GM12878 (cell line): ENCODE measurements at regions not wholly inside any gene's neighbourhood (a gene's known extent, or its start where the extent isn't known, plus 50 kb on each side); places are given as distances from the start of the nearest gene placed in this dataset.

Source experiments
- ATAC-seq: fragments of 200-7000 bp; cut with Tn5 transposase; 3 replicates; pipeline ENCODE4 v1.9.1; 2020; ENCODE audit warnings: mild to moderate bottlenecking, moderate library complexity
- BruUV-seq: library from RNA; stranded (reverse); fragments of 400-500 nt; replicated peaks from 2 replicates; lab custom pipeline; 2021; lab: Mats Ljungman, UMichigan
- CTCF ChIA-PET: fragments of 300-600 bp; sonication (Branson Sonifier 250); formaldehyde crosslinking; extraction: SDS; loops from one replicate; lab custom pipeline; 2021; ENCODE audit warnings: inconsistent platforms; lab: Yijun Ruan, JAX
- POLR2A ChIA-PET: fragments of 350-600 bp; formaldehyde crosslinking; extraction: SDS; loops from one replicate; lab custom pipeline; 2021; ENCODE audit warnings: inconsistent platforms; lab: Charles Lee
- RAD21 ChIA-PET: fragments of 300-600 bp; sonication (Branson Sonifier 250); formaldehyde crosslinking; loops from one replicate; lab custom pipeline; 2023; ENCODE audit warnings: antibody characterized with exemption; ENCODE audit not compliant: unreplicated experiment; lab: Charles Lee
- SMC1A ChIA-PET: fragments of 300-600 bp; sonication (Branson Sonifier 250); formaldehyde crosslinking; loops from one replicate; lab custom pipeline; 2023; ENCODE audit not compliant: unreplicated experiment, uncharacterized antibody; lab: Charles Lee
- DNase-seq: peaks from one replicate; pipeline ENCODE4 v3.0.0-alpha.2; 2011; ENCODE audit warnings: low read depth, low spot score
- FAIRE-seq: peaks from 3 replicates; lab custom pipeline; 2011; peaks lifted over from hg19 to GRCh38; lab: Jason Lieb, UNC
- H2AFZ ChIP-seq: 2 replicates; pipeline ENCODE4 v1.6.0; 2011; ENCODE audit warnings: low read depth, low read length, control low read depth; ENCODE audit not compliant: control insufficient read depth
- H3K27ac ChIP-seq: 2 replicates; pipeline ENCODE4 v1.5.1; 2011; ENCODE audit warnings: control low read depth; ENCODE audit not compliant: control insufficient read depth, insufficient read depth
- H3K27me3 ChIP-seq, 2 experiments: replicated peaks in 1 of 2; 2 replicates each; pipeline versions ENCODE4 v1.6.0 to v1.6.1; 2011; ENCODE audit warnings: low read length in 1 of 2; ENCODE audit not compliant: control insufficient read depth in 2 of 2, insufficient read depth in 2 of 2
- H3K36me3 ChIP-seq, 2 experiments: 2 replicates each; pipeline ENCODE4 v1.5.1; 2011; ENCODE audit warnings: low read length in 1 of 2; ENCODE audit not compliant: control insufficient read depth in 2 of 2, insufficient read depth in 2 of 2
- H3K4me1 ChIP-seq: 2 replicates; pipeline ENCODE4 v1.6.1; 2011; ENCODE audit warnings: mild to moderate bottlenecking, low read length, moderate library complexity, mixed read lengths; ENCODE audit not compliant: control insufficient read depth, insufficient read depth
- H3K4me2 ChIP-seq: 2 replicates; pipeline ENCODE4 v1.6.0; 2011; ENCODE audit warnings: control low read depth; ENCODE audit not compliant: control insufficient read depth, insufficient read depth
- H3K4me3 ChIP-seq: fragments of 200-600 bp; sonication (generic); 2 replicates; pipeline ENCODE4 v1.5.1; 2016
- H3K79me2 ChIP-seq: 2 replicates; pipeline ENCODE4 v1.6.0; 2011; ENCODE audit warnings: low read length; ENCODE audit not compliant: control insufficient read depth, insufficient read depth
- H3K9ac ChIP-seq: 2 replicates; pipeline ENCODE4 v1.8.0; 2011; ENCODE audit warnings: low read length, control low read depth, mixed read lengths; ENCODE audit not compliant: control insufficient read depth, insufficient read depth
- H3K9me3 ChIP-seq: replicated peaks from 3 replicates; pipeline ENCODE4 v1.5.1; 2011; ENCODE audit warnings: mild to moderate bottlenecking, low read length; ENCODE audit not compliant: control insufficient read depth, insufficient read depth
- H4K20me1 ChIP-seq: 2 replicates; pipeline ENCODE4 v1.6.0; 2011; ENCODE audit not compliant: control insufficient read depth, insufficient read depth
- E4F1 ChIP-seq: fragments of 450-650 bp; IDR thresholded peaks from 2 replicates; pipeline ENCODE4 v1.6.1; 2018; ENCODE audit warnings: borderline replicate concordance, mild to moderate bottlenecking; ENCODE audit not compliant: partially characterized antibody
- ESRRA ChIP-seq: IDR thresholded peaks from 2 replicates; pipeline ENCODE4 v1.6.1; 2012; ENCODE audit warnings: mild to moderate bottlenecking, low read length, improper control_type of control experiment
- KDM1A ChIP-seq: fragments of 200-600 bp; sonication (generic); IDR thresholded peaks from 2 replicates; pipeline ENCODE4 v1.6.1; 2016; ENCODE audit warnings: borderline replicate concordance
- SMC3 ChIP-seq: IDR thresholded peaks from 2 replicates; pipeline ENCODE4 v1.6.1; 2011; ENCODE audit warnings: low read length, improper control_type of control experiment, borderline replicate concordance
- SUZ12 ChIP-seq: fragments of 200-600 bp; sonication (generic); IDR thresholded peaks from one replicate; pipeline ENCODE4 v1.6.1; 2018; ENCODE audit warnings: antibody characterized with exemption, mild to moderate bottlenecking; ENCODE audit not compliant: unreplicated experiment
- ZZZ3 ChIP-seq: IDR thresholded peaks from 2 replicates; pipeline ENCODE4 v1.6.1; 2011; ENCODE audit warnings: low read depth; ENCODE audit not compliant: control insufficient read depth, insufficient read length
- in situ Hi-C: fragments of 300-500 bp; cut with MboI; formaldehyde crosslinking; loops from 9 replicates; pipeline ENCODE4 v1.14.3; 2018; ENCODE audit warnings: mixed read lengths
- intact Hi-C: fragments of 100-400 bp; cut with micrococcal nuclease; formaldehyde crosslinking; loops from one replicate; pipeline ENCODE4 v1.14.2; 2022; ENCODE audit not compliant: unreplicated experiment

GRCh38 chr14:71604231-71604630, 328.0 kb upstream of the RGS6 start:
- in situ Hi-C loops (no loop called here), intact Hi-C loops (no loop called here)
- H2AFZ ChIP-seq: no peak overlapping the region
- ChIA-PET SMC1A (interaction anchor here (0.9 to 1.6 kb wide), 6 partner anchors 9 to 283 kb away, joined by 3 to 5 read pairs (median 4); no protein-coding TSS in a partner anchor), POLR2A (interaction anchor here (1.3 to 2.1 kb wide), 2 partner anchors 13 to 45 kb away, joined by 3 to 7 read pairs; no protein-coding TSS in a partner anchor), CTCF (interaction anchor here (1.5 kb wide), 1 partner anchor 10 kb away, joined by 3 read pairs; no protein-coding TSS in a partner anchor), RAD21 (interaction anchor here (2.2 kb wide), 1 partner anchor 50 kb away, joined by 6 read pairs; no protein-coding TSS in a partner anchor)
- no peaks in the 10 kb centered on the region for H4K20me1 ChIP-seq
- DNase-seq (no peak), FAIRE-seq (no peak), ATAC-seq (no peak)
- no peaks in the 10 kb centered on the region for H3K27me3 ChIP-seq
- BruUV-seq: no TSS peak
- TF ChIP-seq ZZZ3 (no peak), SUZ12 (no peak), SMC3 (no peak), ESRRA (no peak), KDM1A (no peak), E4F1 (no peak)
- H3K9me3 ChIP-seq: peaks cover 22% of the 10 kb centered on the region; the same call in 2 of the 3 replicates
- no peaks in the 10 kb centered on the region for H3K36me3 ChIP-seq
- no peak overlapping the region for H3K4me3 ChIP-seq
- no peak overlapping the region for H3K9ac ChIP-seq
- H3K79me2 ChIP-seq: peaks cover 65% of the 10 kb centered on the region
- H3K4me2 ChIP-seq: no peak overlapping the region
- H3K4me1 ChIP-seq: peaks cover 23% of the 10 kb centered on the region
- 0 out of 2 replicates have a peak overlapping the region, but pooled peaks have one; percentile 24 for H3K27ac ChIP-seq
